K562 (cell line): ENCODE measurements at regions not wholly inside any gene's neighbourhood (a gene's known extent, or its start where the extent isn't known, plus 50 kb on each side); places are given as distances from the start of the nearest gene placed in this dataset.

ENCODE experiments used
- CBFB ChIP-seq: sonication (generic); formaldehyde crosslinking; IDR thresholded peaks from 2 replicates; pipeline ENCODE4 v1.4.0; 2020; ENCODE audit warnings: mild to moderate bottlenecking, missing genetic modification reagents
- CBX8 ChIP-seq: fragments of 200-600 bp; sonication (generic); IDR thresholded peaks from 2 replicates; pipeline ENCODE4 v1.6.1; 2012; ENCODE audit warnings: borderline replicate concordance, mixed run types, low read depth, mild to moderate bottlenecking, moderate library complexity, mixed read lengths, low read length, control low read depth, inconsistent platforms; ENCODE audit not compliant: poor library complexity, severe bottlenecking; ENCODE audit errors: extremely low read depth
- EGR1 ChIP-seq: fragments of 450-650 bp; conservative IDR thresholded peaks from 2 replicates; pipeline ENCODE4 v1.6.1; 2017; ENCODE audit warnings: mild to moderate bottlenecking
- ETV6 ChIP-seq, 3 experiments: fragments of 150-350 bp in 1 of 3; sonication (generic) in 1 of 3; formaldehyde crosslinking in 1 of 3; IDR thresholded peaks; 2 replicates each; pipeline versions ENCODE4 v1.6.1 to v1.8.0; 2014 to 2022; ENCODE audit warnings: borderline replicate concordance in 2 of 3, low read depth in 2 of 3, antibody characterized with exemption in 1 of 3, low read length in 1 of 3, mild to moderate bottlenecking in 1 of 3, missing genetic modification reagents in 1 of 3
- HNRNPL ChIP-seq: fragments of 200-400 bp; formaldehyde crosslinking; IDR thresholded peaks from 2 replicates; pipeline ENCODE4 v1.6.1; 2017; ENCODE audit warnings: low read depth, mild to moderate bottlenecking, low read length
- KDM1A ChIP-seq, 2 experiments: fragments of 450-650 bp; IDR thresholded peaks; 2 replicates each; pipeline ENCODE4 v1.6.1; 2016; ENCODE audit warnings: mild to moderate bottlenecking in 2 of 2
- MTF1 ChIP-seq: fragments of 250-450 bp; sonication (Bioruptor Pico); IDR thresholded peaks from 2 replicates; pipeline ENCODE4 v1.9.0; 2021; ENCODE audit warnings: moderate library complexity, mild to moderate bottlenecking, inconsistent platforms, borderline replicate concordance
- OTX1 ChIP-seq: fragments of 450-650 bp; formaldehyde crosslinking; IDR thresholded peaks from 2 replicates; pipeline ENCODE4 v1.4.0; 2022; ENCODE audit warnings: mild to moderate bottlenecking
- RFX1 ChIP-seq: fragments of 450-650 bp; IDR thresholded peaks from 2 replicates; pipeline ENCODE4 v1.6.1; 2016; ENCODE audit warnings: mild to moderate bottlenecking, moderate library complexity
- SIX5 ChIP-seq, 2 experiments: IDR thresholded peaks; 2 replicates each; pipeline ENCODE4 v1.6.1; 2011; ENCODE audit warnings: low read length in 2 of 2, borderline replicate concordance in 1 of 2, low read depth in 1 of 2, mild to moderate bottlenecking in 1 of 2, moderate library complexity in 1 of 2; ENCODE audit not compliant: insufficient read depth in 1 of 2
- ZC3H11A ChIP-seq: IDR thresholded peaks from 2 replicates; pipeline ENCODE4 v1.6.1; 2012; ENCODE audit warnings: low read depth, low read length, improper control_type of control experiment
- TF ChIP-seq, protein P1 (sequence below), 3 experiments: fragments of 200-800 bp in 1 of 3; fragments of 250-450 bp in 1 of 3; fragments of 450-650 bp in 1 of 3; sonication (Bioruptor Pico) in 1 of 3; sonication (Bioruptor generic) in 1 of 3; formaldehyde crosslinking in 1 of 3; IDR thresholded peaks; 2 replicates each; pipeline versions ENCODE4 v1.6.1 to v1.8.0; 2016 to 2022; ENCODE audit warnings: mild to moderate bottlenecking in 2 of 3, missing genetic modification characterization in 2 of 3, missing compliant biosample characterization in 1 of 3, moderate library complexity in 1 of 3
- TF ChIP-seq, protein P2 (sequence below): fragments of 450-650 bp; IDR thresholded peaks from 2 replicates; pipeline ENCODE4 v1.6.1; 2016; ENCODE audit warnings: low read depth, mild to moderate bottlenecking, moderate library complexity
- TF ChIP-seq, protein P3 (sequence below): fragments of 250-450 bp; sonication (Bioruptor Pico); IDR thresholded peaks from 2 replicates; pipeline ENCODE4 v1.8.0; 2021; ENCODE audit warnings: moderate library complexity, mild to moderate bottlenecking, inconsistent platforms
- TF ChIP-seq, protein P4 (sequence below), 3 experiments: fragments of 200-800 bp in 1 of 3; sonication (Bioruptor generic) in 1 of 3; sonication (generic) in 1 of 3; formaldehyde crosslinking in 1 of 3; IDR thresholded peaks; 2 replicates each; pipeline versions ENCODE4 v1.6.1 to v1.8.0; 2016 to 2022; ENCODE audit warnings: mild to moderate bottlenecking in 2 of 3, missing compliant biosample characterization in 2 of 3, missing genetic modification characterization in 2 of 3, missing genetic modification reagents in 1 of 3

DNA sequence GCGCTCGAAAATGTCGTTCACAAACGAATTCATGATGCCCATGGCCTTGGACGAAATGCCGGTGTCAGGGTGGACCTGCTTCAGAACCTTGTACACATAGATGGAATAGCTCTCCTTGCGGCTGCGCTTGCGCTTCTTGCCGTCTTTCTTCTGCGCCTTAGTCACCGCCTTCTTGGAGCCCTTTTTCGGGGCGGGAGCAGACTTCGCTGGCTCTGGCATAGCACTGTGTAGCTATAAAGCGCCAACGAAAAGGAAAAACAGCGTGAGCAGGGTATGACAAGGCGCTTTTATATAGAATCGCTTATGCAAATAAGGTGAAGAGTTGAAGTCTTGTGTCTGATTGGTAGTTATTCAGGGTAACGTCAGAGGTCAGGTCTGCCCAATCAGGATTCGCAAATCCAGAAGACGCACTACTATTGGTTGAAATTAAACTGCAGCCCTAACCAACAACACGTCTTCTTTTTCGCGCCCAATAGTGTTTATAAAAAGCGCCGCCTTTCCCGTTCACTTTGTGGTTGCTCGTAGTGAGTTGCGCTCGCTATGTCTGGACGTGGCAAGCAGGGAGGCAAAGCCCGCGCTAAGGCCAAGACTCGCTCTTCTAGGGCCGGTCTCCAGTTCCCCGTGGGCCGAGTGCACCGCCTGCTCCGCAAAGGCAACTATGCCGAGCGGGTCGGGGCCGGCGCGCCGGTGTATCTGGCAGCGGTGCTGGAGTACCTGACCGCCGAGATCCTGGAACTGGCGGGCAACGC is 114.8 kb upstream of the PRSS16 start (continued):
- TF ChIP-seq, protein P1, sequence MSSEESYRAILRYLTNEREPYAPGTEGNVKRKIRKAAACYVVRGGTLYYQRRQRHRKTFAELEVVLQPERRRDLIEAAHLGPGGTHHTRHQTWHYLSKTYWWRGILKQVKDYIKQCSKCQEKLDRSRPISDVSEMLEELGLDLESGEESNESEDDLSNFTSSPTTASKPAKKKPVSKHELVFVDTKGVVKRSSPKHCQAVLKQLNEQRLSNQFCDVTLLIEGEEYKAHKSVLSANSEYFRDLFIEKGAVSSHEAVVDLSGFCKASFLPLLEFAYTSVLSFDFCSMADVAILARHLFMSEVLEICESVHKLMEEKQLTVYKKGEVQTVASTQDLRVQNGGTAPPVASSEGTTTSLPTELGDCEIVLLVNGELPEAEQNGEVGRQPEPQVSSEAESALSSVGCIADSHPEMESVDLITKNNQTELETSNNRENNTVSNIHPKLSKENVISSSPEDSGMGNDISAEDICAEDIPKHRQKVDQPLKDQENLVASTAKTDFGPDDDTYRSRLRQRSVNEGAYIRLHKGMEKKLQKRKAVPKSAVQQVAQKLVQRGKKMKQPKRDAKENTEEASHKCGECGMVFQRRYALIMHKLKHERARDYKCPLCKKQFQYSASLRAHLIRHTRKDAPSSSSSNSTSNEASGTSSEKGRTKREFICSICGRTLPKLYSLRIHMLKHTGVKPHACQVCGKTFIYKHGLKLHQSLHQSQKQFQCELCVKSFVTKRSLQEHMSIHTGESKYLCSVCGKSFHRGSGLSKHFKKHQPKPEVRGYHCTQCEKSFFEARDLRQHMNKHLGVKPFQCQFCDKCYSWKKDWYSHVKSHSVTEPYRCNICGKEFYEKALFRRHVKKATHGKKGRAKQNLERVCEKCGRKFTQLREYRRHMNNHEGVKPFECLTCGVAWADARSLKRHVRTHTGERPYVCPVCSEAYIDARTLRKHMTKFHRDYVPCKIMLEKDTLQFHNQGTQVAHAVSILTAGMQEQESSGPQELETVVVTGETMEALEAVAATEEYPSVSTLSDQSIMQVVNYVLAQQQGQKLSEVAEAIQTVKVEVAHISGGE (CRISPR knock-in tag; IDR thresholded peaks at IDR 0.05) = peak in 1 of 3 experiments; percentile 34; a peak in 2 of 6 replicates
- TF ChIP-seq OTX1 (CRISPR knock-in tag) = peak; percentile 94
- TF ChIP-seq ETV6 (IDR thresholded peaks at IDR 0.05; ENCODE audit: borderline replicate concordance in 1 of 2, low read depth in 2 of 2, low read length in 1 of 2) = peak in 1 of 2 experiments; percentile 84; a peak in 1 of 4 replicates
- peak; percentile 91; the same call in 1 of the 2 replicates for TF ChIP-seq ETV6 (CRISPR knock-in tag; IDR thresholded peaks at IDR 0.05; ENCODE audit: borderline replicate concordance)
- TF ChIP-seq ZC3H11A = 0 out of 2 replicates have a peak, but pooled peaks have one; percentile 49
- no peak for TF ChIP-seq RFX1
- no peak for TF ChIP-seq EGR1
- no peak for TF ChIP-seq CBX8
- TF ChIP-seq HNRNPL = peak; percentile 99
- no peak for TF ChIP-seq MTF1 (CRISPR knock-in tag)
- 0 out of 4 replicates have a peak, but pooled peaks of 1 of the 2 experiments have one; percentile 7 for TF ChIP-seq SIX5 (IDR thresholded peaks at IDR 0.05; ENCODE audit: borderline replicate concordance in 1 of 2, insufficient read depth in 1 of 2, low read depth in 1 of 2, low read length in 2 of 2)
- TF ChIP-seq, protein P2, sequence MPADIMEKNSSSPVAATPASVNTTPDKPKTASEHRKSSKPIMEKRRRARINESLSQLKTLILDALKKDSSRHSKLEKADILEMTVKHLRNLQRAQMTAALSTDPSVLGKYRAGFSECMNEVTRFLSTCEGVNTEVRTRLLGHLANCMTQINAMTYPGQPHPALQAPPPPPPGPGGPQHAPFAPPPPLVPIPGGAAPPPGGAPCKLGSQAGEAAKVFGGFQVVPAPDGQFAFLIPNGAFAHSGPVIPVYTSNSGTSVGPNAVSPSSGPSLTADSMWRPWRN = no peak
- TF ChIP-seq, protein P3, sequence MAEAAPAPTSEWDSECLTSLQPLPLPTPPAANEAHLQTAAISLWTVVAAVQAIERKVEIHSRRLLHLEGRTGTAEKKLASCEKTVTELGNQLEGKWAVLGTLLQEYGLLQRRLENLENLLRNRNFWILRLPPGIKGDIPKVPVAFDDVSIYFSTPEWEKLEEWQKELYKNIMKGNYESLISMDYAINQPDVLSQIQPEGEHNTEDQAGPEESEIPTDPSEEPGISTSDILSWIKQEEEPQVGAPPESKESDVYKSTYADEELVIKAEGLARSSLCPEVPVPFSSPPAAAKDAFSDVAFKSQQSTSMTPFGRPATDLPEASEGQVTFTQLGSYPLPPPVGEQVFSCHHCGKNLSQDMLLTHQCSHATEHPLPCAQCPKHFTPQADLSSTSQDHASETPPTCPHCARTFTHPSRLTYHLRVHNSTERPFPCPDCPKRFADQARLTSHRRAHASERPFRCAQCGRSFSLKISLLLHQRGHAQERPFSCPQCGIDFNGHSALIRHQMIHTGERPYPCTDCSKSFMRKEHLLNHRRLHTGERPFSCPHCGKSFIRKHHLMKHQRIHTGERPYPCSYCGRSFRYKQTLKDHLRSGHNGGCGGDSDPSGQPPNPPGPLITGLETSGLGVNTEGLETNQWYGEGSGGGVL = no peak
- TF ChIP-seq, protein P4, sequence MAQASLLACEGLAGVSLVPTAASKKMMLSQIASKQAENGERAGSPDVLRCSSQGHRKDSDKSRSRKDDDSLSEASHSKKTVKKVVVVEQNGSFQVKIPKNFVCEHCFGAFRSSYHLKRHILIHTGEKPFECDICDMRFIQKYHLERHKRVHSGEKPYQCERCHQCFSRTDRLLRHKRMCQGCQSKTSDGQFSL (CRISPR knock-in tag; IDR thresholded peaks at IDR 0.05) = peak; percentile 77
- TF ChIP-seq, protein P4 (tag; IDR thresholded peaks at IDR 0.05) = no peak
- peak in 1 of 2 experiments; percentile 14; a peak in 1 of 4 replicates for TF ChIP-seq KDM1A (IDR thresholded peaks at IDR 0.05)
- TF ChIP-seq CBFB (CRISPR knock-in tag) = peak; percentile 94
